SJCRH30 (cell line): ENCODE measurements at regions not wholly inside any gene's neighbourhood (a gene's known extent, or its start where the extent isn't known, plus 50 kb on each side); places are given as distances from the start of the nearest gene placed in this dataset.
A peak's percentile ranks its signal among the peaks of the same experiment; 100 is the strongest.

ENCODE experiments used
- DNase-seq, 2 experiments: peaks; one replicate each; pipeline ENCODE4 v3.0.0-alpha.2; 2015 to 2020
- H3K27ac ChIP-seq: fragments of 250-450 bp; sonication (Bioruptor Pico); 2 replicates; pipeline ENCODE4 v1.5.1; 2020; ENCODE audit warnings: mild to moderate bottlenecking, moderate library complexity
- H3K27me3 ChIP-seq: fragments of 250-450 bp; sonication (Bioruptor Pico); 2 replicates; pipeline ENCODE4 v1.5.1; 2020; ENCODE audit warnings: mild to moderate bottlenecking, moderate library complexity
- H3K36me3 ChIP-seq: fragments of 250-450 bp; sonication (Bioruptor Pico); 2 replicates; pipeline ENCODE4 v1.5.1; 2020; ENCODE audit warnings: mild to moderate bottlenecking, moderate library complexity
- H3K4me1 ChIP-seq: fragments of 250-450 bp; sonication (Bioruptor Pico); 2 replicates; pipeline ENCODE4 v1.5.1; 2020; ENCODE audit warnings: mild to moderate bottlenecking, moderate library complexity
- H3K4me3 ChIP-seq: fragments of 250-450 bp; sonication (Bioruptor Pico); 2 replicates; pipeline ENCODE4 v1.5.1; 2020; ENCODE audit warnings: mild to moderate bottlenecking, moderate library complexity
- H3K9me3 ChIP-seq: fragments of 250-450 bp; sonication (Bioruptor Pico); replicated peaks from 2 replicates; pipeline ENCODE4 v1.5.1; 2020; ENCODE audit warnings: mild to moderate bottlenecking, moderate library complexity

DNA sequence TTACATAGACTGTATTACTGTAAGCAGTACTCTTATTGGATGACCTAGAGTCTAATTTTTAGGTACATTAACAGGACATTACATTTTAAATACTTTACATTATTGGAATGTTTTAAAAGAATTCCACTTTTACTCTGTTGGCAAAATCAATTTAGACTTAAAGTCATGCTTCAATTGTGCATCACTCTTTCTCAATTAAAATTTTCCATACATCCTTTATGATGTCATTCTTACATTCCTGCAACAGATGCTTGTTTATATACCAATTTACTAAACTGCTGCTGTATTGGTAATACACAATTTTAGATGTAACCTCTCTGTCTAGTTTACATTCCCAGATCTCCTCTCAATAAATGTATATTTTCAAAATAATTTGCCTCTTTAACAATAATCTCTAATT, 440.1 kb downstream of the ZEB2 start:
- H3K4me1 ChIP-seq: peaks cover 29% of the 10 kb centered on the region
- no peaks in the 10 kb centered on the region for H3K27me3 ChIP-seq
- no peaks in the 10 kb centered on the region for H3K9me3 ChIP-seq
- H3K4me3 ChIP-seq: no peak overlapping the region
- DNase-seq: no peak
- no peaks in the 10 kb centered on the region for H3K36me3 ChIP-seq
- peak overlapping the region; percentile 17; the same call in 1 of the 2 replicates for H3K27ac ChIP-seq

DNA sequence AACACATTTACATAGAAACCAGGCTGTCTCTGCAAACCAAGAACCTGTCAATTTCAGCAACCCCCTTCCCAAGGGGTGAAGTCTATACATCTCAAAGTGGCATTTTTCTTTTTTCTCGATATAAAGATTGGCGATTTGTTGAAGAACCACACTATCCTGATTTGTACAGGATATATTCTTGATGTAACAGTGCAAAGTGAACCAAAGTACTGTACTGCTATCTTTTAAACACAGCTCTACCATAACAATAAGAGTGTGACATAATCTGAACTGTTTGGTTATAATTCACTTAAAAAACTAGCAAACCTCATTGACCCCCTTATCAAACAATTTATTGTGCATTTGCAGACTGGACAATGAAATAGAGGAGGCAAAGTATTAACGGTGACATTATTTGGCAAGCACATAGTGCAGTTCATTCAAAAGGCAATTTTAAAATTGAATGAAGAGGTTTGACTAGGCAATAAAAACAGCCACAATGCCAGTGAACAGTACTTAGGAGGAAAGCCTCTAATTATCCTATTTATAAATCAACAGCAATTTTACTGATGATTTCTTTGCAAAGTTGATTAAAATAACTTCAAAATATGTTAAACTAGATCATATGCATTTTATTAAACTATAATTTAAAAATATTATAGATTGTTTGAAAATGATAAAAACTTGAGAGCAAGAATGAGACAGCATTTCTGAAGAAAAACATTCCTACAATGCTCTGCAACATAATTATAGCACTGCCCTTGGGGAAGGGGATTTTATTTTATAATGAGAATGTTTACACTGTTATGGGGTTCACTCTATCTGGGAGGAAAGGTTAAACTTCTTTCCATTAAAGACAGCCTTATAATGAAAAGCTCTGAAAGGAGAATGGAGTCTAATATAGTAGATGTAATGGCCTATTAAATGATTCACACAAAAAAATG, 440.9 kb downstream of the ZEB2 start:
- peak overlapping the region; percentile 17; the same call in 1 of the 2 replicates for H3K27ac ChIP-seq
- no peak for DNase-seq
- no peaks in the 10 kb centered on the region for H3K9me3 ChIP-seq
- no peak overlapping the region for H3K4me3 ChIP-seq
- peaks cover 29% of the 10 kb centered on the region for H3K4me1 ChIP-seq
- no peaks in the 10 kb centered on the region for H3K27me3 ChIP-seq
- no peaks in the 10 kb centered on the region for H3K36me3 ChIP-seq

DNA sequence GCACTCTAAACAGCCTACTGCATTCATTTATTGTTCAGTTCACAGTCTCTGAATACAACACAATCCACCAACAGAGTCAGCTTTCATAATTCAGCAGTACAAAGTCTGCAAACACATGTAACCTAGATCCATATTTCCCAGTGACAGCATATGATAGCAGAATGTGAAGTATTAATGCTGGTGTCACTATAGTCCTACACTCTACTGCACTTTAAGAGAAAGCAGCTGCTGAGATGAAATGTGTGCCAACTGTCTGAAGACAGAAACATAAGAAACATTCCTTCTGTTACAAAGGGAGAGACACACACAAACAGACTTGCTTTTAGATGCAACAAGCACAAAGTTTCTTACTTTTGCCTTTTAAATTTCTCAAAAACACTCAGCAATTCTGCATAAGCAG, 441.8 kb downstream of the ZEB2 start:
- Histone ChIP-seq H3K36me3 (no peaks in the 10 kb centered on the region), H3K9me3 (no peaks in the 10 kb centered on the region), H3K27ac (no peak overlapping the region), H3K27me3 (no peaks in the 10 kb centered on the region), H3K4me1 (peaks cover 29% of the 10 kb centered on the region), H3K4me3 (no peak overlapping the region)
- peak in 1 of 2 experiments; percentile 29 for DNase-seq

DNA sequence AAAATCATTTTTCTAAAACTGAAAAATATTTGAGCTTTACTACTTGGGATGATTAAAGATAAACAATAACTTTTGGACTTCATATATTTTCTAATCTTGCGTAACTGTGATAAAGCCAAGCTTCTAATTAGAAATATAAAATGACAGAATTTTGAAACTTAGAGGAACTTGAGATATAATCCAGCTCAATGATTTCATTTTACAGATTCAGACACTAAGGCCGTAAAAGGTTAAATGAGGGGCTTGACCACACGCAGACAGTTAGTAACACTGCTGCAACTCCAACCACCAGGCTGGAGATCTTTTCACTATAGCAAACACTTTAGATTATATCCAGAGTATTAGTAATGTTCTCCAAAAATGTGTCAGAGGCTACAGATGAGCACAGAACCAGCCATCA, 445.5 kb downstream of the ZEB2 start:
- Histone ChIP-seq H3K36me3 (no peaks in the 10 kb centered on the region), H3K27me3 (no peaks in the 10 kb centered on the region), H3K9me3 (no peaks in the 10 kb centered on the region), H3K27ac (no peak overlapping the region), H3K4me3 (no peak overlapping the region), H3K4me1 (peaks cover 21% of the 10 kb centered on the region)
- no peak for DNase-seq

DNA sequence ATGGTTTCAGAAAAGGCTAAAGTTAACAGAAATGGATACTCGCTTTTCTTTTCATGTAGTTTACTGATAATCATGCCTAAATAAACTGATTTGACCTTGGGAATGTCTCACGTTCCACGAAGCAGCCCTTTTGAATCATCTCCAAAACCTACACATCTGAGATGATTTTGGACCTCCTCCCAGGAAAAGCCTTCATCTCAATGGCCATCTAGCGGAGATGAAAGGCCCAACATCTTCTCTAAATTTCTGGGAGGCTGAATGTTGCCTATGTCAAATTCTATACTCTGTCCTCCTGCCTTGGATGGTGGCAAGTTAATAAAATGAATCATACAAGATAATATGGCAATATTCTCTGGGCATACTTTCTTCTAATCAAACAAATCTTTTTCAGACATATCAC, 448.5 kb downstream of the ZEB2 start:
- no peaks in the 10 kb centered on the region for H3K36me3 ChIP-seq
- H3K9me3 ChIP-seq: no peaks in the 10 kb centered on the region
- H3K4me3 ChIP-seq: no peak overlapping the region
- H3K27ac ChIP-seq: no peak overlapping the region
- H3K27me3 ChIP-seq: no peaks in the 10 kb centered on the region
- DNase-seq: no peak
- no peaks in the 10 kb centered on the region for H3K4me1 ChIP-seq

DNA sequence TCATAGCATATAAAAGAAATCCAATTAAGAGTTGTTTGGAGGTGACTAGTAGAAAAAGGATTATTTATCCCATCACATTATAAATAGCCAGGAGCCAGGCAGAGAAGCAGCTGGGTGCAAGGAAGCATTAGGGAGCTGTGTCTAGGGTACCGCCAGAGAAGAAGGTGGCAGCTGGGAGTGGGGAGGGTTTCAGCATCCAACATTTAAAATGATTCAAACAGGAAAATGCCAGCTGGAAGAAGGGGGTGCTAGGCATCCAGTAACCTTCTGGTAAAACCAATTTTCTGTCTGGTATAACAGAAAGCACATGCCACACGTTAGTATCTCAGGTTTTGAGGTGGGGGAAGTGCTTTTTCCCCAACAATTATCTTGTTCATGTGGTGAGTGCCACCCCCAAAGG, 452.4 kb downstream of the ZEB2 start:
- Histone ChIP-seq H3K27ac (no peak overlapping the region), H3K4me1 (no peaks in the 10 kb centered on the region), H3K27me3 (no peaks in the 10 kb centered on the region), H3K4me3 (no peak overlapping the region), H3K36me3 (no peaks in the 10 kb centered on the region), H3K9me3 (no peaks in the 10 kb centered on the region)
- DNase-seq: no peak

DNA sequence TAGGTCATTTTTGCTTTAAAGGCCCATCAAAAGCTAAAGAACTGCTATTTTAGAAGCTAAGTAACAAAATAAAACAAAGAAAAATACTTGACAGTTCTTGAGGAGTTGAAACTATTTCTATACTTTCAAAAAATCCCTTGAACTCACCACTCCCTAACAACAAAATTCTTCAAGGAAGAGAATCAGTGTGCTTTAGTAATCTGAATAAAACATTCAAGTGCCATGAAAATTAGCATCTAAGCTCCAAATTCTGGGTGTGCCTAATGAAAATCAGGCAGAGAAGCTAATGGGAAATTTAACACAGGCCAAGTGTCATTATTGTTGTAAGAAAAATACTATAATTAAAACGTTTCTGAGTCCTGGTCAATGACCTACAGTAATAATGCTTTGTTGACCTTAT, 456.3 kb downstream of the ZEB2 start:
- H3K9me3 ChIP-seq: no peaks in the 10 kb centered on the region
- no peaks in the 10 kb centered on the region for H3K36me3 ChIP-seq
- no peak overlapping the region for H3K27ac ChIP-seq
- no peaks in the 10 kb centered on the region for H3K27me3 ChIP-seq
- H3K4me1 ChIP-seq: no peaks in the 10 kb centered on the region
- DNase-seq: no peak
- no peak overlapping the region for H3K4me3 ChIP-seq

DNA sequence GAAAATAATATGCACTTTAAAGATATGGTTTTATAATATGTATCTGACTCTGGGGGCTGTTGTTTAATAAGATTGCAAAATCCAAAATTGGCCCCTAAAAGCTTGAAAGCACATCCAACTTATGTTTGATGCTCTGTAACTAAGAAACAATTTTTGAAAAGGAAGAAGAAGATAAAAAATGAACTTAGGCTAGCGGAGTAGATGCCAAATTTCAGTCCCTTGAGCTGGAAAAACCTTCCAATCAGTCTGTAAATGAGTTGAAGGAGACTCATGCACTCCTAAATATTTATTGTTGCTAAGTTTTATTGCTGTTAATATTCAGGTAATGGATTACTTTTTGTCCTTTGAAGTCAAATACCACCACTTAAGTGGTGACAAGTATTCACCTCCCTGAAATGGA, 465.0 kb downstream of the ZEB2 start:
- Histone ChIP-seq H3K27me3 (no peaks in the 10 kb centered on the region), H3K4me3 (no peak overlapping the region), H3K4me1 (no peaks in the 10 kb centered on the region), H3K9me3 (no peaks in the 10 kb centered on the region; the same call in 1 of the 2 replicates), H3K27ac (no peak overlapping the region), H3K36me3 (no peaks in the 10 kb centered on the region)
- DNase-seq: no peak

DNA sequence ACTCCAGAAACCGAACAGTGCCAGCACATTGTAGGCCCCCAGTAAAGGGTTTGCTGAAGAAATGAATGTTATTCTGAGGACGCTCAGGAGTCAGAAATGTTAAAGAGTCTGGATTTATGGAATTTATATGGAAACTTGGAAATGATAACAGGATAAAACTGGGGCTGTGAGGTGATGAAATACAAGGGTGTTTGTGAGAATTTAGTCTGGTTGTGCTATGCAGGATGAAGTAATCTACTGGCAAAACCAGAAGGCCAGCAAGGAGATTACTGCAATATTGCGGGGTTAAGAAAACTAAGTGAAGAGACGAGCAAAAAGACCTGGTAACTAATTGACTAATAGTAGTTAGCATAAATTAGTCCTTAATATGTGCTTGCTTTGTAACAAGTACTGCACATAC, 467.8 kb downstream of the ZEB2 start:
- DNase-seq: no peak
- Histone ChIP-seq H3K27me3 (no peaks in the 10 kb centered on the region), H3K4me1 (no peaks in the 10 kb centered on the region), H3K4me3 (no peak overlapping the region), H3K27ac (no peak overlapping the region), H3K9me3 (no peaks in the 10 kb centered on the region; the same call in 1 of the 2 replicates), H3K36me3 (no peaks in the 10 kb centered on the region)

DNA sequence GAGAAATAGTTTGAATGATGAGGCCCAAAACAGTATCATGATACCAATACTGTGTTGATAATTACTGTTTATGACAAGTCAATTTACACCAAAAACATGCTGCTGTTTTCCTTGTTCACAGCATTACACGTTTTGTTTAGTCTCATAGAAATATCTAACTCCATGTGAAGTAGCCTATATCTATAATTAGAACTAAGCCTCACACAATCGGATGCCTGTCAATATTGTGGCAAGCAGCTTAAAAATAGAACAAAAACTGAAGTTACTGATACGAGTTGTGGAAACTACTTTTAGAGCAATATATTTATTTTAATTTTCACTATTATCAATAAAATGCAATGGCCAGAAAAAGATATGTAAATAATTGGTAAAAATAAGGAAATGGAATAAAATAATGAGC, 470.8 kb downstream of the ZEB2 start:
- no peak overlapping the region for H3K4me3 ChIP-seq
- DNase-seq: no peak
- no peak overlapping the region for H3K27ac ChIP-seq
- no peaks in the 10 kb centered on the region for H3K36me3 ChIP-seq
- no peaks in the 10 kb centered on the region for H3K27me3 ChIP-seq
- no peaks in the 10 kb centered on the region; the same call in 1 of the 2 replicates for H3K9me3 ChIP-seq
- H3K4me1 ChIP-seq: no peaks in the 10 kb centered on the region

DNA sequence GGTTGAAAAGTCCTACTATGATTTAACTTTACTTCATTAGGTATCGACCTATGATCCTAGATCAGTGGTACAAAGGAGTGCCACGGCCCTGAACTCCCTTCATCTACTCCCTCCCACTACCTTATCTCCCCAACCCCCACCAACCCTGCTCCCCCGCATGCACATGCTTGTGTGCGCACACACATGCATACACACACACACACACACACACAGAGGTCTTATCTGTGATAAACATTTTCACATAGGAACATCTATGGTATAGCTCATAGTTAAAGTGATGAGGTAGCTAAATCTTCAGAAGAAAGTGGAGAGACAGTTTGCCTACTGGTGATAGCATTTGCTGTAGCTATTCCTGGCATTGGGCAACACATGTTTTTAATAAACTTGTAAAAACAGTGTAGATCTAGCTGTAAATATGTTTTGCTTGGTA, 471.3 kb downstream of the ZEB2 start:
- H3K9me3 ChIP-seq: no peaks in the 10 kb centered on the region; the same call in 1 of the 2 replicates
- H3K4me3 ChIP-seq: no peak overlapping the region
- no peak for DNase-seq
- no peaks in the 10 kb centered on the region for H3K36me3 ChIP-seq
- H3K4me1 ChIP-seq: no peaks in the 10 kb centered on the region
- H3K27me3 ChIP-seq: no peaks in the 10 kb centered on the region
- no peak overlapping the region for H3K27ac ChIP-seq

DNA sequence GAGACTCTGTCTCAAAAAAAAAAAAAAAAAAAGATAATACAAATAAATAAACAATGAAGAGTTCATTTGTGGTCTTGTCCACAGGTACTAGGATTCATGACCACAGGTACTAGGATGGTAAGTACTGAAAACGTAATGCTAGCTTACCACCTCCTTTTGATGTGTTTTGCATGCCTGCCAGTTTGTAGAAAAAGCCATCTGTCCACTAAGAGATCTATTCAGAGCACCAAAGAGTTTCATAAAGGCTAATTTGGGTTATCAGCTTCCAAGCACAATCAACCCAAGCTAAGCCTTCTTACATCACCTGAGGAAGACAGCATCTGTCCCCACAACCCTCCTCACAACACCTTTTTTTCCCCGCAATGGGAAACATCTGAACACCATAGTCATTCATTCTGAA, 477.2 kb downstream of the ZEB2 start:
- Histone ChIP-seq H3K36me3 (0 out of 2 replicates have a peak, but pooled peaks cover 3% of the 10 kb centered on the region), H3K4me3 (no peak overlapping the region)

DNA sequence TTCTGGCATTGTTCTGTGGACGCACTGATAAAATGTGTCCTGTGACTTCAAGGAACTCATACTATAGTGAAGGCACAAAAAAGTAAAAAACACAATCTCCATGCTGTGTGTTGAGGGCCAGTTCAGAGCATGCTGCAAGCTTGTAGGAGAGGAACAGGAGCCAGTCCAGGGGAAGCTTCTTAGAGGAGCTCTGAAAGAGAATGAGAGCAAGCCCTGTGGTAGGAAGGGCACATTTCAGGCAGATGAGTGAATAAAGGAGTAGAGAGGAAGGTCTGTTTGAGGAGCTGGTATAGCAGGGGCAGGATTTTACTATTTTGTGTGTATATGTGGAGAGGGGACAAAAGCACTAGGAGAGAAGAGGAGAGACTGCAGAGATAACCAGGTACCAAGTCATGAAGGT, 478.3 kb downstream of the ZEB2 start:
- H3K9me3 ChIP-seq: no peaks in the 10 kb centered on the region
- H3K4me3 ChIP-seq: no peak overlapping the region
- no peaks in the 10 kb centered on the region for H3K4me1 ChIP-seq
- H3K36me3 ChIP-seq: 0 out of 2 replicates have a peak, but pooled peaks cover 3% of the 10 kb centered on the region
- no peak overlapping the region for H3K27ac ChIP-seq
- DNase-seq: no peak
- no peaks in the 10 kb centered on the region for H3K27me3 ChIP-seq

More for the DNA sequence above, 477.2 kb downstream of the ZEB2 start:
- no peaks in the 10 kb centered on the region for H3K27me3 ChIP-seq
- DNase-seq: no peak
- no peaks in the 10 kb centered on the region for H3K4me1 ChIP-seq
- H3K27ac ChIP-seq: no peak overlapping the region
- no peaks in the 10 kb centered on the region for H3K9me3 ChIP-seq

DNA sequence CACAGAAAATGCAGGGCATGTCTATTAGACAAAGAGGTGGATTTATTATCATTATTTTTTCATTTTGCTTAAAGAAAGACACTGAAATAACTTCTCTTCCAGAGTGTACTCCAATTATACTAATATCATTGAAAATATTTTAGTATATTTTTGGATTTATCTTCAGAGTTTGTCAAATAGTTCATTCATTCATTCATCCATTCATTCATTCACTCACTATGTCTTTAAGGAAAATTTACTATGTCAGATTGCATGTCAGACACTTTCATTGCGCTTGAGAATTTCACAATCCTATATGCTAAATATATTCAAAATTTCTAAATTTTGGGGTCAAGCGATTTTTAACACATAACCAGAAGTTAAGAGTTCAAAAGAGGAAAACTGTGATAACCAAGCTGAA, 479.1 kb downstream of the ZEB2 start:
- no peak for DNase-seq
- Histone ChIP-seq H3K36me3 (0 out of 2 replicates have a peak, but pooled peaks cover 3% of the 10 kb centered on the region), H3K4me1 (no peaks in the 10 kb centered on the region), H3K27ac (no peak overlapping the region), H3K9me3 (no peaks in the 10 kb centered on the region), H3K27me3 (no peaks in the 10 kb centered on the region), H3K4me3 (no peak overlapping the region)

DNA sequence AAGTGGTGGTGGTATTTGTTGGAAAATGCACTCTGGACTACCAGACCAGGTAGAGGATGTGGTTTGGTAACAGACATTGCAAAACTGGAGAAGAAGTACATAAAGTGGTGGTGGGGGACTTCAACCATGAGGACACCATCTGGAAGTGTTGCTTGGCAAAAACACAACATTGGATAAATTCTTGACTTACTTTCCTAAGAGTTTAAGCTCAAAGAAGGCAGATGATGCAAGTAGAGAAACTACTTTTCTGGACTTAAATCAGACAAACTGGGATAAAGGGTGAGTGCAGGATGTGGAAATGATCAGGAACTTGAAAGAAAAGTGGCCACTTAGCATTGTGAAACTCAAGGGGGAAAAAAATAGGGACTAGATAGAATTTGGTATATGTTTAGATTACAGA, 487.4 kb downstream of the ZEB2 start:
- H3K36me3 ChIP-seq: no peaks in the 10 kb centered on the region
- no peak overlapping the region for H3K27ac ChIP-seq
- H3K4me3 ChIP-seq: no peak overlapping the region
- no peaks in the 10 kb centered on the region for H3K9me3 ChIP-seq
- H3K27me3 ChIP-seq: no peaks in the 10 kb centered on the region
- no peaks in the 10 kb centered on the region for H3K4me1 ChIP-seq
- DNase-seq: no peak

DNA sequence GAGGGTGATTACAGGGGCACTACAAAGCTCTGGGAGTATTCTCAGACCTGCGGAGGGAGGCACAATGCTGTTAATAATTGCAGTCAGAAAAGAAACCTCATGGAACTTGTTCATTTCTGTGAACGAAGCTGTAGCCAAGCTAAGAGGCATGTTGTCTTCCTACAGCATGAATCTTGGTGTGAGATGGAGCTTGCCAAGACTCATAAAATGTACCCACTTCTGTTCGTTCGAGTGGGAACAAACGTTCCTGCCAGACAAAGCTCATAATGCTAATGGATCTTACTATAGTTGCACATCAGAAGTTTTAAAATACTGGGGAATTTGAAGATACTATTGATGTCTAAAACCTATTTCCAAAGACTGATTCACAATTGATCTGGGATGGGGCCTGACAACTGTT, 489.1 kb downstream of the ZEB2 start:
- no peaks in the 10 kb centered on the region for H3K9me3 ChIP-seq
- no peaks in the 10 kb centered on the region for H3K36me3 ChIP-seq
- H3K27me3 ChIP-seq: no peaks in the 10 kb centered on the region
- H3K4me3 ChIP-seq: no peak overlapping the region
- DNase-seq: no peak
- H3K4me1 ChIP-seq: no peaks in the 10 kb centered on the region
- no peak overlapping the region for H3K27ac ChIP-seq
